HG03460 (cell line): ENCODE measurements at regions not wholly inside any gene's neighbourhood (a gene's known extent, or its start where the extent isn't known, plus 50 kb on each side); places are given as distances from the start of the nearest gene placed in this dataset.

Experiments used
- ATAC-seq: cut with Tn5 transposase; IDR thresholded peaks from one replicate; pipeline ENCODE4 v1.9.1; 2021; ENCODE audit not compliant: unreplicated experiment

DNA sequence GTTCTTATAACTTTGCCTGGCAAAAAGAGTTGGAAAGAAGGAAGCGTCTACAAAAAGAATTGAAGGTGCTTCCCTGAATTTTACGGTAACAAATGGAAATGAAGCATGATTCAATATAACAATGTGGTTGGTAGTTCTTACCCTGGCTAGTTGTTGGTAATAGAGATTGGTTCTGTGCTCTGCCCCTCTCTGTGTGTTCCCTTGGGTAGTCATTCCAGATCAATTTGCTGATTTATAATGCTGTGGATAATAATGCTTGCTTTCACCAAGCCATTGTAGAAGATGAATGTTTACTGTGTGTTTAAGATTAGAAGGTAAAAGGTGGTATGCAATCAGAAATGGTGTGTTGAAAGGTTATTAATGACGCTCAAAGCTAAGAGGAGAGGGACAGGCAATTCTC is 577.8 kb upstream of the NXPH2 start:
- no peak for ATAC-seq

- no peak for ATAC-seq
These were observed 574.3 kb upstream of the NXPH2 start for GRCh38 chr2:139354518-139354917.

GRCh38 chr2:139353874-139354273 is 573.7 kb upstream of the NXPH2 start:
- ATAC-seq, result no peak

DNA sequence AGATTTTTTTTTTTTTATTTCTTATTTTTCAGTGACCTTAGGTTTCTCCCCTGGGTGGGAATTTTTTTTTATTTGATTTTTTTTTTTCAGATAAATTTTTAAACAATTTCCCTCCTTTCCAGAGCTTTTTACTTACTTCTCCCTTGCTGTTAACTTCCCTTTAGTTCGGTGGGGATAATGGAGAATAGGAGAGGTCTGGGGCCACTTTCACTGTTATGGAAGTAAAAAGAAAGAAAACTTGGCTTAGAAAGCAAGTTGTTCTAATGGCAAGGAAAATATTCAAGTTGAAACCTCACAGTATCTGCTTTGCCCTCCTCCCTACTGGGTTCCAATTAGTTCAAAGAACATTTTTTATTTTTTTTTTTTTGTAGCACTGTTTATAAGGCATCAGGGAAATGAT is 537.1 kb upstream of the NXPH2 start:
- ATAC-seq, result no peak

DNA sequence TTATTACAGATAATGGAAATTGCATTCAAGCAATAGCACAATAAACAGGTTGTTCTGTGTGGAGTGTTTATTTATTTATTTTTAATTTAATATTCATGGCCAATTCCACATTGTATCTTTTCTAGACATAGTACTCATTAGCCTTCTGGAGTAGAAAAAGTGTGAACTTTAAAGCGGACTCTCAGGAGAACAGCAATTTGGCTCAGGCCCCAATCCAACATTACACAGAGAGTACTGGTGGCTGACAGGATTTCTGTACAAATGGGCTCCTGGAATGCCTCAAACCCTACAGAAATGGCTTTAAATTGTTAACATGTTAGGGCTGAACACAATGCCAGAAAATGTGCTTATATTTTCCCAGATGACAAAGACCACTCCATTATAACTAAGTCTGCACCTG is 533.9 kb upstream of the NXPH2 start:
- no peak for ATAC-seq

GRCh38 chr2:139296672-139297209 is 516.6 kb upstream of the NXPH2 start:
- no peak for ATAC-seq

- no peak for ATAC-seq
These were observed 513.9 kb upstream of the NXPH2 start for GRCh38 chr2:139293992-139294548.

DNA sequence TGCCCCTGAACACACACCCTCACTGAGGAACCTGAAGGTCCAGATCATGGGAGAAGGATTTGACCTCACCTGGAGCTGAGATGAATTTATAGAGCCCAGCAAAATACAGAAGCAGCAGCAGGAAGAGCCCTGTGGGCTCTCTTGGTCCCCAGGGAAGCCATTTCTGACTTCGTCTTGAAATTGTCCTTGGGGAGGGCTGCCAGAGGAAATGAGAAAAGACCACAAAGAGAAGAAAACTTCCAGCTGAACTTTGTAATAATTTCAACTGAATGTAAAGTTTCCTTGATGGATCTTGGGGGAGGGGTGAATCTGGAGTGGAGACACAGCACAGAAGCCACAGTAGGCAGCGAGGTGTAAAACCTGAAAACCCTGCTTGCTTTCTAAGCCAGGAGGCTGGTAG is 500.9 kb upstream of the NXPH2 start:
- ATAC-seq, result no peak

GRCh38 chr2:139271879-139272278 is 491.7 kb upstream of the NXPH2 start:
- ATAC-seq, result no peak

- ATAC-seq, result no peak
These were observed 491.0 kb upstream of the NXPH2 start for GRCh38 chr2:139271149-139271548.

DNA sequence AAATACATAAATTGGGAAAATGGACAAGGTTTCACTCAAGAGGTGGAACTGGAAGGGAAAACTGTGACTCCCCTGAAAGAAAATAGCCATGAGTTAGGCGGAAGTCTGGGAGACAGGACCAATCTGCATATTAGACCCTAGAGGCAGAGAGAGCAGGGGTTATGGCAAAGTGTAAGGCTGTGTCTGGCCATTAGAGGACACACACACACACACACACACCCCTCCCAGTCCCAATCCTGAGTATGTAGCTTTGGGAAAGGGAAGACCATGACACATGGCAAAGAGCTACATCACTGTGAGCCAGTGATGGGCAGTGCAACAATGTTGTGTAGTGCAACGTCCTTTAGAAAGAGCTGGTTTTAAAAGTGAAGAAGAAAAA is 479.9 kb upstream of the NXPH2 start:
- ATAC-seq, result no peak

- no peak for ATAC-seq
These were observed 479.3 kb upstream of the NXPH2 start for GRCh38 chr2:139259422-139260051.

- no peak for ATAC-seq
These were observed 461.1 kb upstream of the NXPH2 start for GRCh38 chr2:139241286-139241685.

DNA sequence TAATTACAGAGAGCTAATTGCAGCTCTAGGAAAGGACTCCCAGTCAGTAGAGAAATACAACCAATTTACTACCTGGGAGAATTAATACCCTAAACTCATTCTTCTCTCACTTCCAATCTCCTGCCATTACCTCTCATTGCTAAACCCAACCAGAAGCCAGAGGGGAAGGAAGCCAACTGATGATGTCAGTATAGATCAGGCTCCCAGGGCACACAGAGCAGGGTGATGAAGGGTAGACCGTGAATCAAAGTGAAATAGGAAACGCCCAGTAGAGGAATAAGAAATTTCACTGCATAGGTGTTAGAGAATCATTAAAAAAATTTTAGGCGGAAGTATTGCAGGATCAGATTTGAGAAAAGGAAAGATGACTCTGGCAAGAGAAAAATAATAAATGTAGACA is 456.8 kb upstream of the NXPH2 start:
- no peak for ATAC-seq

DNA sequence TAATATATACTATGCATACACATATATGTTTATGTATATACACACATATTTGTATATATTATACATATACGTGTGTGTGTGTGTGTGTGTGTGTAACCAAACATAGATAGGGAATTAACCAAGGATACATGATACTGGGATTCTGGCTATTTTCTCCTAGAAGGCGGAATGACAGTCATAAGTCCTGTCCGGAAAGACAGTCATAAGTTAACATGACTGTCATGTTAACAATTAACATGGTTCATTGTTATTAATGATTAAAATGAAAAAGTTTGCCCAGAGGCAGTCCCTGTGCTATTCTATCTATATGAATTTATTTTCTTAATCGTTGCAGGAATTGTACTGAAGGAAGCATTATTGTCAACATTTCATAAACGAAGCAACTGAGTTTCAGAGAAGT is 450.7 kb upstream of the NXPH2 start:
- ATAC-seq, result no peak

DNA sequence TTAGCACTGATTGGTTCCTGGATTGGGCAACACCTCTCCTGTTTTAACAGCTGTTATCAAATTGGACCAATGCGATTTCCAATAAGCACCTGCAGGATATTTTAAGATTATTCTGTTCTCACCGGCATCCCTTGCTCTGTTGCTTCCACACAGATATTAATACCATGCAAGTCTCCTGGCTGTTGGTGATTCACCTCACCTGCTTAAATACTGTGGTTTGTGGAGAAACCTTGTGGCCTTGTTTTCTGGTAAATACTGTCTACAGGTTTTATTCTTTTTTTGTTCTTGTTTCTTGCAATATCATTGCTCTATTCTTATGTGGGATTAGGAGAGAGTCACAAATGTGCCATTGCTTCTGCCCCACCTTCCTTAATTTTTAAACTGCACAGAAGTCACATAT is 448.1 kb upstream of the NXPH2 start:
- ATAC-seq, result no peak

DNA sequence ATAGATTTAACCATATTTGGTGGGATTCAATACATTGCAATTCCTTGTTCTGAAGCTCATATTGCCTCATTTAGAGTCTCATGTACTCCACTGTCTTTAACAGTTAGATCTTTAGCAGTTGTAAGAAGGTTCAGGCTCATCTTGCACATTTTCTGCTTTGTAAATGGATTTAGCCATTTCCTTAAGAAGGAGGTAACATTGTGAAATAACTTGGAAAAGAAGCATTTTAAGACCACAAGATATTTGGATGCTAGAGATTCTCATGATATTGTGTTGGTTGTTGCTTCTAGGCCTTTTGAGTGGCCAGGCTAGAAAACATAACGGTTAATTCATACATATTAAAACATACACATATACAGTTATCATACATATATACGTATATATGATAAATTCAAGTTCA is 445.8 kb upstream of the NXPH2 start:
- no peak for ATAC-seq

- ATAC-seq, result no peak
These were observed 438.0 kb upstream of the NXPH2 start for GRCh38 chr2:139218181-139218580.

- ATAC-seq, result no peak
These were observed 437.5 kb upstream of the NXPH2 start for GRCh38 chr2:139217641-139218040.

DNA sequence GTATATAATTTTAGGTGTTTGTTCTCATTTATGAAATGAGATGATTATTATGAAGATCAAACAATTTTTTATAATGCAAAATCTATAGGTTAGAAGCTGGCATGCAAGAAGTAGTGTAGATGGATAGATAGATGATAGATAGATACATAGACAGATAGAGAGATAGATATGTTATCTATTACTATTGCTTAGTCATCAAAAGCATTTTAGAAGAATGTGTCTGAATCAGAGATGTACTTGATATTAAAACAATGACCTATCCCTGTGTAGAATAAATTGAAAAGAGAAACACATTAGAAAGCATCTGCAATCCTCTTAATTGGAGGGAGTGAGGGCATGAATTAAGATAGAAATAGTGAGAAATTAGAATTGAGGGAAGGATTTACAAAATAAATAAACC is 436.2 kb upstream of the NXPH2 start:
- ATAC-seq, result no peak

DNA sequence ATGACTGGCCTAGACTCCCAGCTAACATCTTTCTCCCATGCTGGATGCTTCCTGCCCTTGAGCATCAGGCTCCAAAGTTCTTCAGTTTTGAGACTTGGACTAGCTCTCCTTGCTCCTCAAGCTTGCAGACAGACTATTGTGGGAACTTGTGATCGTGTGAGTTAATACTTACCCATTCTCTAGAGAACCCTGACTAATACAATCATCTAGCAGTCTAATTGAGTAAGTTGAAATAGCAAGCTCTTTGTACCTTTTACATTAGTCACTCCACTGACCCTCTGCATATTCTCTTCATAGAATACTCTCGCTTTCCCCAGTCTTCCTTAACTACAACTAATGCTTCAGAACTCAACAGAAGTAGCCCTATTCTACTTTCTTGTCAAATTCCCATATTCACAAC is 434.6 kb upstream of the NXPH2 start:
- ATAC-seq, result no peak

DNA sequence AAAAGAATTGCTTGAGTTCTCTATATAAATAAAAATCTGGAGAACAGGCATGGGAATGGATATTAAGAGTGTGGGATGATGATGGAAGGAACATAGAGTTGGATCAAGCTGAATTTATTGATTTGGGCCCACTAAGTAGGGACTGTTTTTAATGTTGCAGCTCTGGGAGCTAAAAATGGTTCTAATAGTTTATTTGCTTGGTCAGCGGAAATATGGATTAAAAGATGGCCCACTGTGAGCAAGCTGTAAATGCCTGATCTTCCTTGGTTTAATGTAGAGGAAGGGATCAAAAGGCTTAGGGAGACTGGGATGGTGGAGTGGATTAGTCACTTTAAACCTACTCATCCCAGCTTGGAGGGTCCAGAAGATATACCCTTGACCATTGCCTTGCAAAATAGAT is 429.4 kb upstream of the NXPH2 start:
- no peak for ATAC-seq

DNA sequence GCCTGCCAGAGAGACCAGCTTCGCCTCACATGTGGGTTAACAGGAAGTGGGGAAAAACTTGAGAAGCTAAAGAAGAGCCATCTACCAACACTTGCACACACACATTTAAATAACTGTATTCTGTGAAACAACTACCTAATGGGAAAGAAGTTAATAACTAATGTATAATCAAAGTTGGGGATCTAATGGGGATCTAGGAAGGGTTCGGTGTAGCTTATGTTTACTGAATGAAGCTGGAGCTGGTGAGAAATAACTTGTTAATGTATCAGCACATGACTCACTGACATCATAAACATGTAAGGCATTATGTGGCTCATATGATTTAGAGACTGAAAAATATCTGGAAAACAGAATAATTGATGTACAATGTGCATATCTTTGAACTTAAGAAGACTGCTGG is 421.3 kb upstream of the NXPH2 start:
- ATAC-seq, result no peak
